Activated CD8-positive, alpha-beta memory T cell treated with anti-CD3 and anti-CD28 coated beads for 24 hours (primary cell): ENCODE measurements at regions not wholly inside any gene's neighbourhood (a gene's known extent, or its start where the extent isn't known, plus 50 kb on each side); places are given as distances from the start of the nearest gene placed in this dataset.

Source experiments
- DNase-seq: peaks from one replicate; pipeline ENCODE4 v3.0.0-alpha.2; 2020

GRCh38 chr10:71049994-71050393, 161.6 kb upstream of the PCBD1 start:
- DNase-seq: no peak

- DNase-seq: no peak
Observed at GRCh38 chr10:71052076-71052660, 160.2 kb upstream of the UNC5B start.

GRCh38 chr10:71052708-71053107, 159.7 kb upstream of the UNC5B start:
- no peak for DNase-seq

DNA sequence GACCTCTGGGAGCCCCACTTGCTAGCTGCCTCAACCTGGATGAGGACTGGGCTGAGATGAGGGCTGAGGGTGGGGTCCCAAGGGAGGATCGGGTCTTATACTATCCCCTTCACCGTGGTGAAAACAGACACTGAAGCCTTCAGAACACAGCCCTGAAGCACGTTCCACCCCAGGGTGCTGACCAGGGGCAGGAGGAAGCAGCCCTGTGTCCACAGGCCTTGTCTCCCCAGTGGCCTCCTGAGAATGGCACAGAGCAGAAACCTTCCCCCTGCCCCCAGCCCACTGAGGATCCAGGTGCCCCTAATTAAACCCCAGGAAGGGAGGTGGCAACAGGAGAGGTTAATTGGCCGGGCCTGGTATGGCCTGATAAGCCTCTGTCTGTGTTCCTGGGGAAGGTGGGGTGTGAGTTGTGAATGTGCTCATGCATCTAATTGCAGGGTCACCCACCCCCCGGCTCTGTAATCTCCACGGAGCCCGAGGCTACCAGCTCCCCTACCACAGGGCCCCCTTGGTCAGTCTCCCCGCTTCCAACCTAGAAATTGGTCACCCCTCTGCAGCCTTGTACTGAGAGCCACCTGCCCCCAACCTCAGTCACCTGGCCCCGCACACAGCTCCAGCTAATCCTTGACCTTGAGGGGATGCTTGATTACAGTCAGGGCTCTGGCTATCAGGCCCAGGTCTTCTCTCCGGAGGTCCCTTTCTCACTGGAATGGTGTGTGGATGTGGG, 159.0 kb upstream of the UNC5B start:
- no peak for DNase-seq

GRCh38 chr10:71058308-71058707, 154.1 kb upstream of the UNC5B start:
- DNase-seq: no peak

DNA sequence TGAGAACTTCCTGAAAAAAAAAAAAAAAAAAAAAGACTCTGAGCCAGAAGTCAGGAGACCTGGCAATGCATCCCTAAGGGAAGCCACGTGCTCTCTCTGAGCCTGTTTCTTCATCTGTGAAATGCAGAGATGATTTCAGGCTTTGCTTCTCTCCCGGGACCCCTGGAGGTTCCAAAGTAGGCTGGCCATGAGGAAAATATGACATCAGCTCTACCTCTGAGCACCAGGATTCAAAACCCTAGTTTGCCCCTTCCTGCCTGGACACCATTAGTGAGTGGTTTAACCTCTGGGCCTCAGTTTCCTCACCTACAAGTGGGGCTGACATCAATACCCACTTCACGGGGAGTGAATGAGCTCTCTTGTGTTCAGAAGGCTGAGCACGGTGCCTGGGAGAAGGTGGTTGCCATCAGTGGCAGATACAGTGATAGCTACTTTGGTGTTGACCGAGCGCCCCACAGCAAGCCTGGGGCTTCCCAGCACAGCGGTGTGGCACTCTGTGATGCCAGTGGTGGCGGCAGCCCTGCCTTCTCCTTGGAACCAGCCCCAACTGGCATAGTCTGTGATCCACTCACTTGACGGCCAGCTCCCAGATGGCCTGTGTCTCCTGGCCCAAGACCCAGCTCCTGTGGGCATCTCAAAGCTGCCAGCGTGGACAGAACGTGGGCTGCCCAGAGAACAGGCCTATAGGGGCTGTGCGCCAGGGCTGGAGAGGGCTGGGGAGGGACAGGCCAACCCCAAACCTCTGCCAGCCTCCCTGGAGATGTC, 153.1 kb upstream of the UNC5B start:
- DNase-seq: no peak

GRCh38 chr10:71059943-71060342, 152.4 kb upstream of the UNC5B start:
- no peak for DNase-seq

DNA sequence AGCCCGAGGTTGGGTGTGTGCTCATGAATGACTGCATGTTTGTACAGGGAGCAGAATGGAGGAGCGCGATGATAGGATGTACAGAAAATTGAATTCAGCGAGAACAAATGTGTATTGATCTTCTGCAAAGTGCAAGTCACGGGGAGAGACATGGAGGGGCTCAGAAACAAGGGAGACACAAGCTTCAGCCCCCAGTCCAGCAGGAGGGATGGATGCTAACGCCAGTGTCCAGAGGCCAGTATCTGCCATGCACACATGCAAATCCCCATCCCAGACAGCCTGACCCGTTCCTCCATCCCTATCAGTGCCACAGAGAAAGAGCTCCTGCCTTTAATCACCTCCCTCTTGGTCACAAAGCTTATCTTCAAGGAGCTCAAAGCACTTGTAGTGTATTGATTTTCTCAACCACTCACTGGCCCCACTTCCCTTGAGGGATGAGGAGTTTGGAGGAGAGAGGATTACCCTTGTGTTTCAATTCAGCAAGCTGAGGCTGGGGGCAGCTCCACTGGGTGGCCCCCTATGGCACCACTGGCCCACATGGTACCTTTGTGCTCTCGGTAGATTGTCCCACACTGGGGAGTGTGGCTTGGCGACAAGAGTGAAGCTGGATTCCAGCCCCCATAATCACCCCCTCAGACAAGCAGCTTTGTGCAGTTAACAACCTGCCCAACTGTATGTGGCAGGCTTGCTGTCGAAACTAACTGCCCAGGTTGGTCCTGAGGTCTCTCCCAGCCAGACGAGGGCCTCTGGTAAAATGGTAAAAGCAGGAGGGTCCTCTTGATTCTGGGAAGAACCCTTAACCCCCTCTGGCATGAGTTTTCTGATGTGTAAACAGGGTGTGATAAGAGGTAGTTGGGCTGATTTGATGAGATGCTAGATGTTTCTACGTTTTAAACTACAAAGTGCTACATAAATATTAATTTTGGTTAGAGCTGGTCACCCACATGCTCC, 151.6 kb upstream of the UNC5B start:
- no peak for DNase-seq

- DNase-seq: no peak
Observed at GRCh38 chr10:71061472-71061871, 150.9 kb upstream of the UNC5B start.

DNA sequence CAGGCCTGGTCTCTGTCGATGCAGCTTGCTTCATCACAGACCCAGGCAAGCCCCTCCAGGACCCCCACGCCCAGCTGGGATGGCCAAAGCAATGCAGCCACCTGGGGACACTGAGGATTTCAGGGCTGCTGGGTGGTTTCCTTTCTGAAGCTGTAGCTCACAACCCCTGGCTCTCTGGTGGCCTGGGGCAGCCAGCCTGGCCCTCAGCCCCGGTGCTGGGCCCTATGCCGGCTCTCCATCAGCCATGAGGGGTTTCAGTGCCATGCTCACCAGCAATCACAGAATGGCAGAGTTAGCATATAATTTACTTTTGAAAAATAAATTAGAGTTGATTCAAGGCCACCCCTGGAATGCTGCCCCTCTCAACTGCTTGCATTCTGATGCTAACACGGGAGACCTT, 150.2 kb upstream of the UNC5B start:
- no peak for DNase-seq

DNA sequence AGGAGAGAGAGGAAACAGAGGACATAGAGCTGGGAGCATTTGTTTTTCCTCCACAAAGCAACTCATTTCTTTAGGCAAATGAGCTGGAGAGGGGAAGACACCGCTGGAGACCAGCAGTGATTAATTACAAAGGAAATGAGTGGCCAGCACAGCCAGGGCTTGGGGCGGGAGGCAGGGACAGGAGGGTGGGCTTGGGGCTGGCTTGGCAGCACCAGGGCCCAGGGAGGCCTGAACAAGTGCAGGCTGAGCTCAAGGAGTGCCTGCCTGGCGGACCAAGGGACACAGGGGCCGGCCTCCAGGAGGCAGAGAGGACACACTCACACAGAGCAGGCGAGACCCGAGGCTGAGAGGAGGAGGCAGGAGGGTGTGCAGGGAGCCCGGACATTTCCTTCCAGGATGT, 149.0 kb upstream of the UNC5B start:
- DNase-seq: no peak

DNA sequence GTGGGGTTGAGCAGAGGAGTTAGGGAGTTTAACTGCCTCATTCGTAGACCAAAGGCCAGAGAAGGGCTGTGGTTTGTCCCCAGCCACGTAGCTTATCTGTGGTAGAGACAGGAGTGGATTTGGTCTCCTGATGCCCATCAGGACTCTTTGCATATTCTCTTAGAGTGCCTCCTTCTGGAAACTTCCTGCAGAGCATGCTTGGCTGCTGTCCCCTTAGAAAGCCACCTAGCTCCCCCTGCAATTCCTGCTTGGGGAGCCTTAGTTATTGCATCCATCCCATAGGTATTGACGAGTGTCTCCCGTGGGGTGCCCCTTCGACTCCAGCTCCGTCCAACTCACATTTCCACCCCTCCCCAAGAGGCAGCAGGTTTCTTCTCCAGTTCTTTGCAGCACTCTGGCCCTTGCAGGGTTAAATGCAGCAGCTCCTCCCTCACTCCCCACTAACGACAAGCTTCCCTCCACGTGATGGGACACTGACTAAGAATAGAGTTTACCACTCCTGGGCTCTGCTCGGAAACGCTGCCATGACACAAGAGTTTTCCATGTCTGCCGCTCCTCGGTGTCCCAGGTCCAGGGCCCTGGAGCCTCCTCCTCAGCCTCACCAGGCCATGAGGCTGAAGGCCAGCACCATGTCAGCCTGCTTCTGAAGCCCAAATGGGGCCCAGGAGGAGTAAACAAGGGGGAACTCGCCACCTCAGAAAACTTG, 147.8 kb upstream of the UNC5B start:
- no peak for DNase-seq

- no peak for DNase-seq
Observed at GRCh38 chr10:71065659-71066058, 146.7 kb upstream of the UNC5B start.

GRCh38 chr10:71066600-71066999, 145.8 kb upstream of the UNC5B start:
- DNase-seq: no peak

- DNase-seq: no peak
Observed at GRCh38 chr10:71067098-71067740, 145.2 kb upstream of the UNC5B start.

GRCh38 chr10:71068861-71069271, 143.5 kb upstream of the UNC5B start:
- no peak for DNase-seq

DNA sequence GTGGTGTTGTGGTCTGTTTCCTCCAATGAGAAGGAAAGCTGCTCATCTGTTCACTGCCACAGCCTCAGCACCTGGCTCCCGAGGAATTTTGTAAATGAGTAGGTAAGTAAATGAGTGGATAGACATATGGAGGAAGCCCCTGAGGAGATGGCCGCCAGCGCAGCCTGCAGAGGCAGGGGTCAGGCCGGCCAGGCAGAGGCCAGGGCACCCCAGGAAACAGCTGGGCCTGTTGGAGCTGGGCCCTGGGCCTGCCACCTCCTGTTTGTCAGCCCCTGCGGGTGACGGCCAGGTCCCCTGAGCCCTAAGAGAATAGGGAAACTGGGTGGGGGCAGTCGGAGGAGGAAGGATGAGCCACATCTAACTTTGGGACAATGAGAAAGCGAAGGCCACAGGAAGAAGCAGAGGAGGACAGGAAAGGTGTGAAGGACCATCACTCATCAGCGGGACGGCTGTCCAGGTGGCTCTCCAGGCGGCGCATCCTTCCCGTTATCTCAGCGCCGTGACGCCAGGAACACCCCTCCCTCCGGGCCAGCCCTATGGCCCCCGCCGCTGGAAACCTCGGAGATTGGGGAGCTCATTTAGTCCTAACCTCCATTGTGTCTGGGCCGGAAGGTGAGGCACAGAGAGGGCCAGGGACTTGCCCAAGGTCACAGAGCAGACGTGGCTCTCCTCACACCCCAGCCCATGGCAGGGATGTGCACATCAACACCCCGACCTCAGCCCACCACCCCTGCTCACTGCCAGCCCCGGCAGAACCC, 142.3 kb upstream of the UNC5B start:
- no peak for DNase-seq

GRCh38 chr10:71070741-71071140, 141.6 kb upstream of the UNC5B start:
- DNase-seq: no peak

- no peak for DNase-seq
Observed at GRCh38 chr10:71072131-71072822, 140.1 kb upstream of the UNC5B start.

- no peak for DNase-seq
Observed at GRCh38 chr10:71072823-71073210, 139.6 kb upstream of the UNC5B start.
